Dedifferentiated amniotic fluid mesenchymal stem cell (primary cell): ENCODE measurements at regions not wholly inside any gene's neighbourhood (a gene's known extent, or its start where the extent isn't known, plus 50 kb on each side); places are given as distances from the start of the nearest gene placed in this dataset.
"Not testable (repeated sequence)": the region's sequence is repeated elsewhere in the genome, so short reads cannot be mapped to it uniquely, and the experiment has no call there.

Experiments
- DNase-seq: peaks from one replicate; pipeline ENCODE4 v3.0.0-alpha.2; 2016; ENCODE audit errors: extremely low spot score

- DNase-seq: no peak
Measured at GRCh38 chr3:145698749-145699148, 462.2 kb downstream of the PLOD2 start.

- no peak for DNase-seq
Measured at GRCh38 chr3:145704020-145704419, 457.0 kb downstream of the PLOD2 start.

GRCh38 chr3:145709779-145710178, 451.2 kb downstream of the PLOD2 start:
- DNase-seq: not testable (repeated sequence)

- peak; percentile 83 for DNase-seq
Measured at GRCh38 chr3:145716519-145716918, 444.5 kb downstream of the PLOD2 start.

- DNase-seq: no peak
Measured at GRCh38 chr3:145719114-145719513, 441.9 kb downstream of the PLOD2 start.

- DNase-seq: no peak
Measured at GRCh38 chr3:145721273-145721805, 439.6 kb downstream of the PLOD2 start.

- DNase-seq: no peak
Measured at GRCh38 chr3:145721815-145722214, 439.2 kb downstream of the PLOD2 start.

- DNase-seq: no peak
Measured at GRCh38 chr3:145727476-145727875, 433.5 kb downstream of the PLOD2 start.

GRCh38 chr3:145735631-145736030, 425.4 kb downstream of the PLOD2 start:
- DNase-seq: no peak

- no peak for DNase-seq
Measured at GRCh38 chr3:145737952-145738351, 423.0 kb downstream of the PLOD2 start.

GRCh38 chr3:145739926-145740325, 421.1 kb downstream of the PLOD2 start:
- no peak for DNase-seq

- DNase-seq: no peak
Measured at GRCh38 chr3:145750657-145751056, 410.3 kb downstream of the PLOD2 start.

- DNase-seq: no peak
Measured at GRCh38 chr3:145752576-145752975, 408.4 kb downstream of the PLOD2 start.

- no peak for DNase-seq
Measured at GRCh38 chr3:145754605-145755289, 406.2 kb downstream of the PLOD2 start.

GRCh38 chr3:145760036-145760435, 400.9 kb downstream of the PLOD2 start:
- no peak for DNase-seq

GRCh38 chr3:145767909-145768308, 393.1 kb downstream of the PLOD2 start:
- DNase-seq: no peak

- peak; percentile 71 for DNase-seq
Measured at GRCh38 chr3:145776782-145777408, 384.1 kb downstream of the PLOD2 start.

- DNase-seq: no peak
Measured at GRCh38 chr3:145780301-145780700, 380.7 kb downstream of the PLOD2 start.

- no peak for DNase-seq
Measured at GRCh38 chr3:145785668-145786067, 375.3 kb downstream of the PLOD2 start.

- DNase-seq: no peak
Measured at GRCh38 chr3:145798007-145798406, 363.0 kb downstream of the PLOD2 start.

GRCh38 chr3:145798696-145799537, 362.1 kb downstream of the PLOD2 start:
- no peak for DNase-seq

- DNase-seq: no peak
Measured at GRCh38 chr3:145801696-145802095, 359.3 kb downstream of the PLOD2 start.
